Mammary epithelial cell (primary cell): ENCODE measurements at regions not wholly inside any gene's neighbourhood (a gene's known extent, or its start where the extent isn't known, plus 50 kb on each side); places are given as distances from the start of the nearest gene placed in this dataset.

ENCODE experiments used
- CTCF ChIP-seq, 2 donors: IDR thresholded peaks in 1 of 2; conservative IDR thresholded peaks in 1 of 2; 2 replicates each; pipeline ENCODE4 v1.5.1; 2011 to 2012; ENCODE audit warnings: inconsistent platforms in 2 of 2, low read length in 2 of 2, mild to moderate bottlenecking in 2 of 2, control low read depth in 1 of 2, low read depth in 1 of 2; ENCODE audit not compliant: insufficient read depth in 1 of 2; ENCODE audit errors: extremely low read depth in 1 of 2
- EZH2 ChIP-seq: IDR thresholded peaks from 2 replicates; pipeline ENCODE4 v1.6.1; 2012; ENCODE audit warnings: low read length, inconsistent platforms, borderline replicate concordance

- TF ChIP-seq CTCF (conservative IDR thresholded peaks at IDR 0.05 in 1 of 2, IDR thresholded peaks at IDR 0.05 in 1 of 2; ENCODE audit: extremely low read depth in 1 of 2, insufficient read depth in 1 of 2, low read depth in 1 of 2, low read length in 2 of 2) (no peak), EZH2 (no peak)
Observed at GRCh38 chr3:164460851-164461250, 617.4 kb downstream of the SI start.
